UCSD-AML1 (cell line): ENCODE measurements at regions not wholly inside any gene's neighbourhood (a gene's known extent, or its start where the extent isn't known, plus 50 kb on each side); places are given as distances from the start of the nearest gene placed in this dataset.
"Not testable (repeated sequence)": the region's sequence is repeated elsewhere in the genome, so short reads cannot be mapped to it uniquely, and the experiment has no call there.

ENCODE experiments used
- DNase-seq: peaks from one replicate; lab custom pipeline; 2025; ENCODE audit not compliant: unreplicated experiment; lab: John Stamatoyannopoulos, UW

DNA sequence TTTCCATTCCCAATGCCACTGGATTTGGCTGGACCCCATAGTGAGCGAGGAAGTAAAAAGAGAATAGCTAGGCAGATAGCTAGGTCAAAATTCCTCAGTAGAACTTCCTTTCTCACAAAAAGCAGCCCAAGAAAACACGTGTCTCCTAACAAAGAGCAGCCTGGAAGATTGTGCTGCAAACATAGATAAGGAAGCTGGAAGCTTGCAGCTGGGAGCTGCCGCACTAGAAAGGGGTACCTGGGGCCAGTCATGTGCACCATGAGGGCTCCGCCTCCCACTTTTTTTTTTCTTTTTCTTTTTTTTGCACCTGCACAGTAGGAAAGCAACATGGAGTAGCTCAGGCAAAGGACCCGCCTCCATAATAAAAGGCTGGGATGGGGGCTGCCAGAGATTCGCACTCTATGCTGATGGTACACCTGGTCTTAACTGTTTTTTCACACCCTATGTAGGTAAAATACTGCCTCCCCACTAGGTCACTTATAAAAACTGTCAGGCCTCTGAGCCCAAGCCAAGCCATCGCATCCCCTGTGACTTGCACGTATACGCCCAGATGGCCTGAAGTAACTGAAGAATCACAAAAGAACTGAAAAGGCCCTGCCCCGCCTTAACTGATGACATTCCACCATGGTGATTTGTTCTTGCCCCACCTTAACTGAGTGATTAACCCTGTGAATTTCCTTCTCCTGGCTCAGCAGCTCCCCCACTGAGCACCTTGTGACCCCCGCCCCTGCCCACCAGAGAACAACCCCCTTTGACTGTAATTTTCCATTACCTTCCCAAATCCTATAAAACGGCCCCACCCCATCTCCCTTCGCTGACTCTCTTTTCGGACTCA, 521.6 kb downstream of the IRS2 start:
- not testable (repeated sequence) for DNase-seq

DNA sequence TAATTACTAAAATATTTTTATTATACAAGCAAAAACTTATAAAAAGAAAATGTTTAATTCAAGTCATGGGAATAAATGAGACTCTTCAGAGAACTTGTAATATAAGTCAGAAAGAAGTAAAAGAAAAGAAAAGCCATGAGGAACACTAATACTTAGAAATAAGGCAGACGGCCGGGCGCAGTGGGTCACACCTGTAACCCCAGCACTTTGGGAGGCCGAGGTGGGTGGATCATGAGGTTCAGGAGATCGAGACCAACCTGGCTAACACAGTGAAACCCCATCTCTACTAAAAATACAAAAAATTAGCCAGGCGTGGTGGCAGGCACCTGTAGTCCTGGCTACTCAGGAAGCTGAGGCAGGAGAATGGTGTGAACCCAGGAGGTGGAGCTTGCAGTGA, 528.6 kb downstream of the IRS2 start:
- DNase-seq, result not testable (repeated sequence)
